DOHH2 (cell line): ENCODE measurements at regions not wholly inside any gene's neighbourhood (a gene's known extent, or its start where the extent isn't known, plus 50 kb on each side); places are given as distances from the start of the nearest gene placed in this dataset.

Experiments
- H3F3A ChIP-seq: fragments of 200-600 bp; sonication (generic), shearing (Covaris generic); 2 replicates; pipeline ENCODE4 v1.6.0; 2016; ENCODE audit warnings: antibody characterized with exemption, mild to moderate bottlenecking; ENCODE audit not compliant: control insufficient read depth, insufficient read depth
- H3K27ac ChIP-seq: fragments of 200-600 bp; sonication (generic); 2 replicates; pipeline ENCODE4 v1.5.1; 2014; ENCODE audit warnings: low read depth, mild to moderate bottlenecking, low read length, moderate library complexity
- H3K27me3 ChIP-seq: fragments of 200-600 bp; sonication (generic); 2 replicates; pipeline ENCODE4 v1.6.1; 2014; ENCODE audit warnings: mild to moderate bottlenecking, low read length, mixed read lengths; ENCODE audit not compliant: control insufficient read depth
- H3K36me3 ChIP-seq: fragments of 200-600 bp; sonication (generic); 2 replicates; pipeline ENCODE4 v1.6.1; 2014; ENCODE audit warnings: mild to moderate bottlenecking, low read length, moderate library complexity, mixed read lengths; ENCODE audit not compliant: control insufficient read depth
- H3K4me1 ChIP-seq: fragments of 200-600 bp; sonication (generic); 2 replicates; pipeline ENCODE4 v1.6.1; 2014; ENCODE audit warnings: mild to moderate bottlenecking, low read length, mixed read lengths; ENCODE audit not compliant: control insufficient read depth
- H3K4me2 ChIP-seq: fragments of 200-600 bp; sonication (generic); 2 replicates; pipeline ENCODE4 v1.6.0; 2014; ENCODE audit warnings: mild to moderate bottlenecking, low read length, moderate library complexity
- H3K4me3 ChIP-seq: fragments of 200-600 bp; sonication (generic); 2 replicates; pipeline ENCODE4 v1.5.1; 2014; ENCODE audit warnings: mild to moderate bottlenecking, low read length, mixed read lengths
- H3K79me2 ChIP-seq: fragments of 200-600 bp; sonication (generic); 2 replicates; pipeline ENCODE4 v1.6.1; 2014; ENCODE audit warnings: mild to moderate bottlenecking, low read length, mixed read lengths; ENCODE audit not compliant: control insufficient read depth
- H3K9me2 ChIP-seq: fragments of 200-600 bp; sonication (generic); replicated peaks from 2 replicates; pipeline ENCODE4 v1.6.1; 2014; ENCODE audit warnings: mild to moderate bottlenecking, low read length, mixed read lengths; ENCODE audit not compliant: control insufficient read depth
- H3K9me3 ChIP-seq: fragments of 200-600 bp; sonication (generic); 2 replicates; pipeline ENCODE4 v1.6.1; 2014; ENCODE audit warnings: antibody characterized with exemption, low read length, mixed read lengths; ENCODE audit not compliant: control insufficient read depth, insufficient read depth
- H4K20me1 ChIP-seq: fragments of 200-600 bp; sonication (generic); 2 replicates; pipeline ENCODE4 v1.6.0; 2014; ENCODE audit warnings: low read depth, mild to moderate bottlenecking, antibody characterized with exemption, low read length, moderate library complexity; ENCODE audit not compliant: control insufficient read depth, insufficient read depth
- CTCF ChIP-seq: fragments of 200-600 bp; sonication (generic); IDR thresholded peaks from one replicate; pipeline ENCODE4 v1.5.1; 2014; ENCODE audit warnings: antibody characterized with exemption, mild to moderate bottlenecking, low read depth, low read length; ENCODE audit not compliant: poor library complexity, severe bottlenecking
- EZH2phosphoT487 ChIP-seq: fragments of 200-600 bp; sonication (generic); IDR thresholded peaks from 2 replicates; pipeline ENCODE4 v1.6.1; 2017; ENCODE audit warnings: borderline replicate concordance, mild to moderate bottlenecking, antibody characterized with exemption, low read length, moderate library complexity, mixed read lengths

GRCh38 chr21:15332572-15332971 is 267.8 kb upstream of the NRIP1 start:
- H3K4me1 ChIP-seq, result no peaks in the 10 kb centered on the region
- H3K79me2 ChIP-seq, result no peaks in the 10 kb centered on the region
- H3K9me2 ChIP-seq, result no peaks in the 10 kb centered on the region
- no peaks in the 10 kb centered on the region for H4K20me1 ChIP-seq
- H3K27me3 ChIP-seq, result no peaks in the 10 kb centered on the region
- TF ChIP-seq EZH2phosphoT487, result no peak
- no peak overlapping the region for H3K27ac ChIP-seq
- no peak overlapping the region for H3K4me2 ChIP-seq
- no peak overlapping the region for H3K4me3 ChIP-seq
- no peaks in the 10 kb centered on the region for H3K36me3 ChIP-seq
- H3K9me3 ChIP-seq, result peaks cover 8% of the 10 kb centered on the region; the same call in 1 of the 2 replicates
- no peaks in the 10 kb centered on the region for H3F3A ChIP-seq

GRCh38 chr21:15333136-15333710 is 268.4 kb upstream of the NRIP1 start:
- Histone ChIP-seq H3K4me3 (no peak overlapping the region), H3K79me2 (no peaks in the 10 kb centered on the region), H3K36me3 (no peaks in the 10 kb centered on the region), H3K4me2 (no peak overlapping the region), H3K4me1 (no peaks in the 10 kb centered on the region), H3K9me2 (no peaks in the 10 kb centered on the region), H4K20me1 (no peaks in the 10 kb centered on the region), H3K9me3 (0 out of 2 replicates have a peak, but pooled peaks cover 3% of the 10 kb centered on the region), H3F3A (no peaks in the 10 kb centered on the region), H3K27me3 (no peaks in the 10 kb centered on the region), H3K27ac (no peak overlapping the region)
- TF ChIP-seq CTCF (no peak), EZH2phosphoT487 (no peak)

GRCh38 chr21:15333951-15334350 is 269.2 kb upstream of the NRIP1 start:
- no peaks in the 10 kb centered on the region for H3K27me3 ChIP-seq
- no peaks in the 10 kb centered on the region for H3K36me3 ChIP-seq
- H3K79me2 ChIP-seq, result no peaks in the 10 kb centered on the region
- no peak overlapping the region for H3K4me3 ChIP-seq
- no peaks in the 10 kb centered on the region for H3K4me1 ChIP-seq
- no peak overlapping the region for H3K27ac ChIP-seq
- H3F3A ChIP-seq, result no peaks in the 10 kb centered on the region
- 0 out of 2 replicates have a peak, but pooled peaks cover 3% of the 10 kb centered on the region for H3K9me3 ChIP-seq
- no peak overlapping the region for H3K4me2 ChIP-seq
- no peaks in the 10 kb centered on the region for H3K9me2 ChIP-seq
- TF ChIP-seq EZH2phosphoT487 (no peak), CTCF (no peak)
- no peaks in the 10 kb centered on the region for H4K20me1 ChIP-seq

GRCh38 chr21:15343066-15343465 is 278.3 kb upstream of the NRIP1 start:
- Histone ChIP-seq H3K4me3 (no peak overlapping the region), H3K36me3 (no peaks in the 10 kb centered on the region), H3K27me3 (no peaks in the 10 kb centered on the region), H3K4me2 (no peak overlapping the region), H4K20me1 (no peaks in the 10 kb centered on the region), H3K9me2 (no peaks in the 10 kb centered on the region), H3K79me2 (no peaks in the 10 kb centered on the region), H3K27ac (no peak overlapping the region), H3K4me1 (no peaks in the 10 kb centered on the region), H3K9me3 (no peaks in the 10 kb centered on the region), H3F3A (no peaks in the 10 kb centered on the region)
- TF ChIP-seq CTCF (no peak), EZH2phosphoT487 (no peak)
